Transverse colon (tissue), 1 donor: ENCODE measurements at regions not wholly inside any gene's neighbourhood (a gene's known extent, or its start where the extent isn't known, plus 50 kb on each side); places are given as distances from the start of the nearest gene placed in this dataset.

Experiments used
- EP300 ChIP-seq: sonication (generic); formaldehyde crosslinking; IDR thresholded peaks from one replicate; pipeline ENCODE4 v1.6.1; 2017; ENCODE audit warnings: antibody characterized with exemption, low read depth
- POLR2A ChIP-seq: fragments of 450-650 bp; IDR thresholded peaks from one replicate; pipeline ENCODE4 v1.6.1; 2016; ENCODE audit warnings: antibody characterized with exemption, mild to moderate bottlenecking, moderate library complexity

- TF ChIP-seq POLR2A (no peak), EP300 (no peak)
Observed at GRCh38 chr9:87310827-87311523, 186.7 kb upstream of the DAPK1 start.
